ENCODE measurements at regions not wholly inside any gene's neighbourhood (a gene's known extent, or its start where the extent isn't known, plus 50 kb on each side); places are given as distances from the start of the nearest gene placed in this dataset.
"Not testable (repeated sequence)": the region's sequence is repeated elsewhere in the genome, so short reads cannot be mapped to it uniquely, and the experiment has no call there.

DNA sequence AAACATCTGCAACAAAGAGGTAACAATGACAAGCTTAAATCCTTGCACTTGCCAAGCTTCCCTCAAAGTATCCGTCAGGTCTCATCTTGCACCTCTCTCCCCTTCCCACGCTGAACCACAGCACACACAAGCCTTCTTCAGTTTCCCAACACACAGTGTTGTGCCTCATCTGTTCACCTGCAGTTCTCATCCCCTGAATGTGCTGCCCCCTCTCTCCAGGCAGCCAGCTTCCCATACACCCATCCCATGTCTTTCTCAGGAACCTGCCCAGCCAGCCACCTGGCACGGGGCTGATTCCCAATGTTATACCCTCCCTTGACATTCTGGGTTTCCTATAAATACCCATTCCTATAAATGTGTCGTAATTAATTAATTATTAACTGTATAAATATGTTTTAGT lies 314.8 kb downstream of the PRELID2 start:
- no peak for DNase-seq
- H3K4me3 Mint-ChIP-seq: no peak overlapping the region
- TF ChIP-seq, protein P1, sequence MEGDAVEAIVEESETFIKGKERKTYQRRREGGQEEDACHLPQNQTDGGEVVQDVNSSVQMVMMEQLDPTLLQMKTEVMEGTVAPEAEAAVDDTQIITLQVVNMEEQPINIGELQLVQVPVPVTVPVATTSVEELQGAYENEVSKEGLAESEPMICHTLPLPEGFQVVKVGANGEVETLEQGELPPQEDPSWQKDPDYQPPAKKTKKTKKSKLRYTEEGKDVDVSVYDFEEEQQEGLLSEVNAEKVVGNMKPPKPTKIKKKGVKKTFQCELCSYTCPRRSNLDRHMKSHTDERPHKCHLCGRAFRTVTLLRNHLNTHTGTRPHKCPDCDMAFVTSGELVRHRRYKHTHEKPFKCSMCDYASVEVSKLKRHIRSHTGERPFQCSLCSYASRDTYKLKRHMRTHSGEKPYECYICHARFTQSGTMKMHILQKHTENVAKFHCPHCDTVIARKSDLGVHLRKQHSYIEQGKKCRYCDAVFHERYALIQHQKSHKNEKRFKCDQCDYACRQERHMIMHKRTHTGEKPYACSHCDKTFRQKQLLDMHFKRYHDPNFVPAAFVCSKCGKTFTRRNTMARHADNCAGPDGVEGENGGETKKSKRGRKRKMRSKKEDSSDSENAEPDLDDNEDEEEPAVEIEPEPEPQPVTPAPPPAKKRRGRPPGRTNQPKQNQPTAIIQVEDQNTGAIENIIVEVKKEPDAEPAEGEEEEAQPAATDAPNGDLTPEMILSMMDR (IDR thresholded peaks at IDR 0.05): no peak
- no peaks in the 10 kb centered on the region for H3K4me1 Mint-ChIP-seq
- H3K27ac Mint-ChIP-seq: no peak overlapping the region
- no peaks in the 10 kb centered on the region for H3K36me3 Mint-ChIP-seq (ENCODE audit: low read depth)
- H3K27me3 Mint-ChIP-seq (ENCODE audit: low read depth, poor library complexity): peaks cover 7% of the 10 kb centered on the region
- H3K9me3 Mint-ChIP-seq: peaks cover 20% of the 10 kb centered on the region

DNA sequence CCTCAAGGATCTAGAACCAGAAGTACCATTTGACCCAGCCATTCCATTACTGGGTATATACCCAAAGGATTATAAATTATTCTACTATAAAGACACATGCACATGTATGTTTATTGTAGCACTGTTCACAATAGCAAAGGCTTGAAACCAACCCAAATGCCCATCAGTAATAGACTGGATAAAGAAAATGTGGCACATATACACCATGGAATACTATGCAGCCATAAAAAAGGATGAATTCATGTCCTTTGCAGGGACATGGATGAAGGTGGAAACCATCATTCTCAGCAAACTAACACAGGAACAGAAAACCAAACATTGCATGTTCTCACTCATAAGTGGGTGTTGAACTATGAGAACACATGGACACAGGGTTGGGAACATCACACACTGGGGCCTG lies 317.6 kb downstream of the PRELID2 start:
- H3K4me1 Mint-ChIP-seq, DNase-seq: not testable (repeated sequence)
- H3K9me3 Mint-ChIP-seq: peaks cover 40% of the 10 kb centered on the region

DNA sequence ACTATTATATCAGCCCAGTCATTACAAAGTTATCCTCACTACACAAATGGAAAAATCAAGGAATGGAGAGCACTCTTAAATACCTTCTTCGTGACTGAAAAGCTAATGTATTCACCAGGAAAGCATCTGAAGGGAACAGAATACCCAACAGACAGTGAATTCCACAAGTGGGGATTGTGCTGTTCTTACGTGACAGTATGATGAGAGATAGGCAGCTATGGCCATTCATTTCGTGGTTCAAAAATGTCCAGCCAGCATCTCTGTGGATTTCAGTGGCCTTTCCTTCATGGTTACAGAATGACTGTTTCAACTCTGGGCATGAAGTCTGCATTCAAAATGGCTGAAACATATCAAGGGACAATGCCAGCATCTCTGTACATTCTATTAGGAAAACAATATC lies 323.8 kb downstream of the PRELID2 start:
- Mint-ChIP-seq H3K9me3 (peaks cover 30% of the 10 kb centered on the region), H3K27ac (no peak overlapping the region), H3K27me3 (ENCODE audit: low read depth, poor library complexity) (peaks cover 12% of the 10 kb centered on the region), H3K36me3 (ENCODE audit: low read depth) (peaks cover 15% of the 10 kb centered on the region), H3K4me3 (no peak overlapping the region), H3K4me1 (peaks cover 8% of the 10 kb centered on the region)
- DNase-seq: no peak
- TF ChIP-seq, protein P1 (IDR thresholded peaks at IDR 0.05): no peak

More for the DNA sequence above, 317.6 kb downstream of the PRELID2 start:
- Mint-ChIP-seq H3K27me3 (ENCODE audit: low read depth, poor library complexity) (peaks cover 11% of the 10 kb centered on the region), H3K36me3 (ENCODE audit: low read depth) (peaks cover 15% of the 10 kb centered on the region)
- not testable (repeated sequence) for H3K27ac Mint-ChIP-seq, H3K4me3 Mint-ChIP-seq

DNA sequence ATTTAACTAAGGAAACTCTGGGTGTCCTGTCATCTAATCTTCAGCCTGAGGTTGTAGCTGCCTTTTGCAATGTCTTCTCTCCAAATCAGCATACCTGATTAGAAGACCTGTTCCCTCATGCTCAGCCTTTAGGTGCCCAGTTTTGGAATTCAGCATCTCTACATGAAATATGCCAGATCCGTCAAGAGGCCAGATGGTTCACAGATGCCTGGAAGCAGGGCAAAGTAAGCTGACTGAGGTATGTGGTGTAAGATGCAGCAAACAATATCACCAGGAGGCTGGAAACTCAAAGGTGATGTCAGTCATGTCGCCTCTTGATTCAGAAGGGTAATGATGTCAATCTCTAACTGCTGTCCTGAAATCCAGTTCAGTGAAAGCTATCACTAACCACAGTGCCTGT lies 324.4 kb downstream of the PRELID2 start:
- H3K4me1 Mint-ChIP-seq: peaks cover 8% of the 10 kb centered on the region
- no peak overlapping the region for H3K4me3 Mint-ChIP-seq
- H3K27me3 Mint-ChIP-seq (ENCODE audit: low read depth, poor library complexity): peaks cover 10% of the 10 kb centered on the region
- H3K27ac Mint-ChIP-seq: no peak overlapping the region
- no peak for DNase-seq
- H3K9me3 Mint-ChIP-seq: peaks cover 24% of the 10 kb centered on the region
- peaks cover 15% of the 10 kb centered on the region for H3K36me3 Mint-ChIP-seq (ENCODE audit: low read depth)
- TF ChIP-seq, protein P1 (IDR thresholded peaks at IDR 0.05): no peak

DNA sequence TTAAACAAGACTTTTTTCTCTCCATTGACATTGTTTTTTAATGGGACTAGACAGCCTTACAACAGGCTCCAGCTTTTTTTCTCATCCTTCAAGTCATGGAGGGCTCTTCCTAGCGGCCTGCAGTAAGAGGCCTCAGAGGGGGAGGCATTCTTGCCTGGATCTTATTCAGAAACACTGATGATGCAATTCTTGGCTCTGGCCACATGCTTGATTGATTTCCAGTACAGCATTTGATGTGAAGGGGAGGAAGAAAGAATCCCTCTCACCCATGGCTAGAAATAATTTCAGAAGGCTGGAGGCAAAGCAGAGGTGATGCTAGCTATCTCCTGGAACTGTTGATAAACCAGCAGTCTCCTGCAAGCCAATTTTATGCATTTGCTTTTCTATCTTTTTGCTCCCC lies 324.8 kb downstream of the PRELID2 start:
- Mint-ChIP-seq H3K36me3 (ENCODE audit: low read depth) (peaks cover 15% of the 10 kb centered on the region), H3K27ac (peak overlapping the region; percentile 6), H3K27me3 (ENCODE audit: low read depth, poor library complexity) (peaks cover 8% of the 10 kb centered on the region), H3K4me3 (no peak overlapping the region), H3K9me3 (peaks cover 19% of the 10 kb centered on the region), H3K4me1 (peaks cover 8% of the 10 kb centered on the region)
- TF ChIP-seq, protein P1 (IDR thresholded peaks at IDR 0.05): no peak
- no peak for DNase-seq

DNA sequence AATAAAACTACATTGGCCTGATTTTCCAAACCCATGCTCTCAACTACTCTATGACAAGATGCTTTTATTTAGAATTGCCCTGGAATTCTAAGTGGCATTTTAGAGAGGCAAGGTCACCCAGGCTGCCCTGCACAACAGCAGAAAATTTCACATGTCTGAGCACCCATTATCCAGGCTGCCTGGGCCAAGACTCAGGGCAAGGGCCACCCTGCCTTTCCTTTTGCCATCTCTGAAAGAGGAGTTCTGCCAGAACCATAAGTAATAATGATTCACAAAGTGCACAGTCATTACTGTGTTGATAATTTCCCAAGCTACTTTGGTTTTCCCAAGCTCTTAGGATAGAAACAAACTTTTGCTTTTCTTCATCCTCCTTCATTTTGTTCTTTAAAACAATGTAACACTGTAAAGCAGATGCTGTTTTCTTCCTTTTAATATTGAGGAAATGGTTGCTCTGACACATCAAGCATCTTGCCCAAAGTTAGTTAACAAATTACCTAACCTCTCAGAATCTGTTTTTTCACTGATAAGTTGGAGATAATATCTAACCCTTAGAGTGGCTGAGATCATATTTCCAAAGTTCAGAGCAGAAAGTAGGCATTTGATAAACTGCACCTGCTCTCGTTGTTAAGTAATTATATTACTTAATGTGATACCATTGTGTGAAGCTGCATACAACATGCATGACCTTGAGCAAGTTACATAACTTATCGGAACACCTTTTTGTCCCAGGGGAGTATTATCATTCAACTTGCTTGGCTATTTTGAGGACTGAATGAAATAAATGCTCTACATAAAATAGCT lies 325.6 kb downstream of the PRELID2 start:
- TF ChIP-seq, protein P1 (IDR thresholded peaks at IDR 0.05): no peak
- Mint-ChIP-seq H3K27me3 (ENCODE audit: low read depth, poor library complexity) (peaks cover 8% of the 10 kb centered on the region), H3K27ac (no peak overlapping the region), H3K9me3 (peaks cover 12% of the 10 kb centered on the region), H3K36me3 (ENCODE audit: low read depth) (peaks cover 15% of the 10 kb centered on the region), H3K4me3 (no peak overlapping the region), H3K4me1 (peaks cover 8% of the 10 kb centered on the region)
- no peak for DNase-seq
